HG02798 (cell line): ENCODE measurements at regions not wholly inside any gene's neighbourhood (a gene's known extent, or its start where the extent isn't known, plus 50 kb on each side); places are given as distances from the start of the nearest gene placed in this dataset.

ENCODE experiments used
- ATAC-seq: cut with Tn5 transposase; IDR thresholded peaks from one replicate; pipeline ENCODE4 v1.9.1; 2021; ENCODE audit warnings: mild to moderate bottlenecking; ENCODE audit not compliant: unreplicated experiment, poor library complexity

- no peak for ATAC-seq
Measured at GRCh38 chr2:217430916-217431576, 571.2 kb upstream of the TNP1 start.

- no peak for ATAC-seq
Measured at GRCh38 chr2:217429981-217430500, 570.2 kb upstream of the TNP1 start.

- no peak for ATAC-seq
Measured at GRCh38 chr2:217421834-217422233, 562.0 kb upstream of the TNP1 start.

- ATAC-seq: no peak
Measured at GRCh38 chr2:217420854-217421253, 561.0 kb upstream of the TNP1 start.

GRCh38 chr2:217419055-217419671 is 559.3 kb upstream of the TNP1 start:
- no peak for ATAC-seq

- no peak for ATAC-seq
Measured at GRCh38 chr2:217418544-217418943, 558.7 kb upstream of the TNP1 start.

GRCh38 chr2:217418090-217418489 is 558.2 kb upstream of the TNP1 start:
- ATAC-seq: no peak

GRCh38 chr2:217417536-217417935 is 557.7 kb upstream of the TNP1 start:
- no peak for ATAC-seq

GRCh38 chr2:217415316-217415715 is 555.5 kb upstream of the TNP1 start:
- ATAC-seq: peak; percentile 57

- ATAC-seq: no peak
Measured at GRCh38 chr2:217414429-217414828, 554.6 kb upstream of the TNP1 start.

- no peak for ATAC-seq
Measured at GRCh38 chr2:217413193-217413592, 553.3 kb upstream of the TNP1 start.

- ATAC-seq: no peak
Measured at GRCh38 chr2:217412721-217413120, 552.9 kb upstream of the TNP1 start.

- no peak for ATAC-seq
Measured at GRCh38 chr2:217412277-217412676, 552.4 kb upstream of the TNP1 start.

- ATAC-seq: no peak
Measured at GRCh38 chr2:217410681-217410960, 550.8 kb upstream of the TNP1 start.

- no peak for ATAC-seq
Measured at GRCh38 chr2:217409949-217410680, 550.3 kb upstream of the TNP1 start.

GRCh38 chr2:217407362-217407761 is 547.5 kb upstream of the TNP1 start:
- no peak for ATAC-seq

- no peak for ATAC-seq
Measured at GRCh38 chr2:217404236-217404760, 544.4 kb upstream of the TNP1 start.

GRCh38 chr2:217402761-217403383 is 543.0 kb upstream of the TNP1 start:
- no peak for ATAC-seq

GRCh38 chr2:217402144-217402543 is 542.3 kb upstream of the TNP1 start:
- no peak for ATAC-seq

GRCh38 chr2:217399291-217399690 is 539.4 kb upstream of the TNP1 start:
- no peak for ATAC-seq

- no peak for ATAC-seq
Measured at GRCh38 chr2:217398860-217399259, 539.0 kb upstream of the TNP1 start.
